VCaP (cell line): ENCODE measurements at regions not wholly inside any gene's neighbourhood (a gene's known extent, or its start where the extent isn't known, plus 50 kb on each side); places are given as distances from the start of the nearest gene placed in this dataset.

ENCODE experiments used
- H3K27ac ChIP-seq: fragments of 450-650 bp; 2 replicates; pipeline ENCODE4 v1.5.1; 2017
- TF ChIP-seq, protein P1 (sequence below): fragments of 450-650 bp; conservative IDR thresholded peaks from 2 replicates; pipeline ENCODE4 v1.5.1; 2017; ENCODE audit warnings: mild to moderate bottlenecking, moderate library complexity

DNA sequence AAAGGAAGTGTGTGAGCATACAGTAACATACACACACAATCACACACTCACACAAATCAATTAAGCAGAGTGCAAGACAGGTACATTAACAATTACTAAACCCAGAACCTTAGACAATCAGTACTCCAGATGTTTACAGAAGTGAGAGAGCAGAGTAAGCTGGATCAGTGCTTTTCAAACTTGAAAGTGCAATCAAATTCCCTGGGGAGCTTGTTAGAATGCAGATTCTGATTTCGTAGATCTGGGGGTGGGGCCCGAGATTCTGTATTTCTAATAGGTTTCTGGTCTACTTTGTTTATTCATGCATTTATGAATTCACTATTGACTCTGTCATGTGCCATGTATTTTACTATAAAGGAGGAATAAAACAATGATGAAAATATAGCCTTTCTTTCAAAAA, 179.6 kb upstream of the PHYHIPL start:
- TF ChIP-seq, protein P1, sequence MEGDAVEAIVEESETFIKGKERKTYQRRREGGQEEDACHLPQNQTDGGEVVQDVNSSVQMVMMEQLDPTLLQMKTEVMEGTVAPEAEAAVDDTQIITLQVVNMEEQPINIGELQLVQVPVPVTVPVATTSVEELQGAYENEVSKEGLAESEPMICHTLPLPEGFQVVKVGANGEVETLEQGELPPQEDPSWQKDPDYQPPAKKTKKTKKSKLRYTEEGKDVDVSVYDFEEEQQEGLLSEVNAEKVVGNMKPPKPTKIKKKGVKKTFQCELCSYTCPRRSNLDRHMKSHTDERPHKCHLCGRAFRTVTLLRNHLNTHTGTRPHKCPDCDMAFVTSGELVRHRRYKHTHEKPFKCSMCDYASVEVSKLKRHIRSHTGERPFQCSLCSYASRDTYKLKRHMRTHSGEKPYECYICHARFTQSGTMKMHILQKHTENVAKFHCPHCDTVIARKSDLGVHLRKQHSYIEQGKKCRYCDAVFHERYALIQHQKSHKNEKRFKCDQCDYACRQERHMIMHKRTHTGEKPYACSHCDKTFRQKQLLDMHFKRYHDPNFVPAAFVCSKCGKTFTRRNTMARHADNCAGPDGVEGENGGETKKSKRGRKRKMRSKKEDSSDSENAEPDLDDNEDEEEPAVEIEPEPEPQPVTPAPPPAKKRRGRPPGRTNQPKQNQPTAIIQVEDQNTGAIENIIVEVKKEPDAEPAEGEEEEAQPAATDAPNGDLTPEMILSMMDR: no peak
- no peak overlapping the region for H3K27ac ChIP-seq

DNA sequence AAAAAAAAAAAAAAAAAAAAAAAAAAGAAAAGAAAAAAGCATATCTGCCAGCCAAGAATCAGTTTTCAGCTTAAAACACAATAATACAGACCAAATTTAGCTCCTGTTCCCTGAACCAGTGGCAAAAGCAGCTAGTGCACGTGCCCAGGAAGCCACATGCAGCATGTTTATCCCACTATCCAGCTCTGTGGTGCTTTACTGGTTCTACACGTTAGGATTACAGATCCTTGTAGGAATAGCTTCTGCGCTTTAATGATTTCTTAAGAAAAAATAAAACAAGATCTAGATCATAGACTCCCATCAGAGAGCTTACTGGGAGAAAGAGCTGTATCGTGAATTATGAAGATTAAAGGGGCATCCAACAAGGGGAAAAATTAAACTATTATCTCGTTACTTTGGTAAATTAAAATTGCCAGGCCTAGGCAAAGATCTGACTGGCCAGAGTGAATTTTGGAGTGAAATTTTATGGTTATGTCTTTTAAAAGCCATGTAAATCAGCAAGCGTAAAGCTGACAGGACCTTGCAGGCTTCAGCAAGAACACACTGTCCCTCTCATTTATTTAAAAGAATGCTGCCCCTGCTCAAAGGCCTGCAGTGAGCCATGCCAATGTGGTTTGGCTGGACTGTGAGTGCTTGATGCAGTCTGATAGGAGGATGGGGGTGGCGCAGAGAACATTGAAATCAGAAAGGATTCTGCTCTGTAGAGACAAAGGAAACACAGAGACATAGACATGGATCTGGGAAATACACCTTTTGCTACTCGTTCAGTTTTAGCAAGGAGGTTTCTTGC, 177.3 kb upstream of the PHYHIPL start:
- H3K27ac ChIP-seq: peak overlapping the region; percentile 87
- TF ChIP-seq, protein P1: no peak

DNA sequence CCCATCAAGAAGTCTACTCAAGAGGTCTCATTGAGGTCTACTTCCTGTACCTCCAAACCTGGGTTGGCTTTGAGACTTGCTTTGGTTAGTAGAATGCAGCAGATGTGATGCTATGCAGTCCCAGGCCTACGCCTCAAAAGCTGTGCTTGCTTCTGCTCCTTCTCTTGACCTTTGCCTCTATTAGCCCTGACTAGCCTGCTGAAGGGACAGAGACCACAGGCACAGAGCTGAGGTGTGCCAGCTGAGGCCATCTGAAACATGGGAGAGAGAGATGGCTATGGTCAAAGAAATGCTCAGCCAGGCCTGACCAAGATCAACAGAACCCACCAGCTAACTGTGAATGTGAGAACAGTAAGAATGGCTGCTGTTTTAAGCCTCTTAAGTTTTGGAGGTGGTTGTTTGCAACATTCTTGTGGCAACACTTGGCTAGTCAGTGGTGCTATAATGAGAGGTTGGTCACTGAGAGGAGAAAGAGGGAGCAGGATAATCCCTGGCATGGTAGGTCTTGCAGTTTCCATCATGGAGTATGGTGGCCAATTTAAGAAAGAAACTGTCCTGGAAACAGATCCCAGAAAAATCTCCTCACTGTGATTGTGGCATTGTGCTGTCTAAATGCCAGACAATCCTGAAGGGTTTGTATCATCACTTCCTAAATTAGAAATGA, 176.1 kb upstream of the PHYHIPL start:
- TF ChIP-seq, protein P1: no peak
- peak overlapping the region; percentile 87 for H3K27ac ChIP-seq

DNA sequence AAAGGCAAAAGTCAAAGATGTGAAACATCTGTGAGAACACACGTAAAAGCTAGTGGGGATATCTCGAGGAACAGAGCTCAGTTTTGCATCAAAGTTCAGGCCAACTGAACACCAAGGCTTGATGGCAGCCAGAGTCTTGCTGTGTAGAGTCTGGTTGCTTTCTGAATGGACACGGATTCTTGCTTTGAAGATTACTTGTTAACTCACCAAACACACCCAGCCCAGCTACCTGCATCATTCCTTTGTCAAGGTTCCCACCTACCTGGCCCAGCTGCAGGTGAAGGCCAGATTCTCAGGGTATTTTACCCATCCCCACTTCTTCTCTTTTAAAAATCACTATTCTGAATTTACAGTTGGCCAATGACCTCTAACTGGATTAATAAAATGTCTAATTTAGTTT, 174.4 kb upstream of the PHYHIPL start:
- TF ChIP-seq, protein P1: no peak

DNA sequence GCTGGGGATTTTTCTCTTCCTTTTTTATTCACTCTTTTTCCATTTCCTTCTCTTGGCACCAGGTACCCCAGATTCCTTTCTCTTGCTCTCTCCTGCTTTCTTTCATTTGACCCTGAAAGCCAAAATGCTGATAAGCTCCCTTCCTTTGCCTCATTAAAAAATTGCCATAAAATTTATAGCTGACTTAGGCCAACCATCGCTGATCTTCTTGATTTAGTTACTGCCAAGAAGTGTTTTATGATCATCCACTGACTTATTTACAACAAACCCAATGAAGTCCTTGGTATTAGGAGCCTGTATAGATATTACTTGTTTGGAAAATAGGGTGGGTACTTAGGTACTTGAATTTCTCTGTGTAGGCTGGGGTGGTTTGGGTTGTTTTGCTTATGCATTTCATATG, 173.2 kb upstream of the PHYHIPL start:
- H3K27ac ChIP-seq: peak overlapping the region; percentile 83
- TF ChIP-seq, protein P1: no peak

More for the DNA sequence above, 174.4 kb upstream of the PHYHIPL start:
- H3K27ac ChIP-seq: peak overlapping the region; percentile 83; the same call in 1 of the 2 replicates

DNA sequence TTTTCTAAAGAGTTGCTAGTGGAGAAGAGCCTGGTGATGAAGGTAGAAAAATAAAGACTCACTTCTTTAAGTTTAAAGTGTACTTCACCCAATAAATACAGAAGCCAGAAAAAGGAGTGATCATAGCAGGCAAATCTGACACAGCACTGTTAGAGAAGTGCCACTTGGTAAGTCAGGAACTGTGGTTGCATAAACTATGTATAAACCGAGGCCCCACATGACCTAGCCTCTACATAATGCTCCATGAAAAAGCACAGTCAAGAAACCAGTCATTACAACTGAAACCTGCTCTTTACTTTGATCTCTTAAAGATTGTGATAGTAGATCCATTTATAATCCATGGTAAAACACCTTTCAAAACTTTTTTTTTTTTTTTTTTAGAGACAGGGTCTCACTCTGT, 172.1 kb upstream of the PHYHIPL start:
- H3K27ac ChIP-seq: peak overlapping the region; percentile 83
- TF ChIP-seq, protein P1: no peak

DNA sequence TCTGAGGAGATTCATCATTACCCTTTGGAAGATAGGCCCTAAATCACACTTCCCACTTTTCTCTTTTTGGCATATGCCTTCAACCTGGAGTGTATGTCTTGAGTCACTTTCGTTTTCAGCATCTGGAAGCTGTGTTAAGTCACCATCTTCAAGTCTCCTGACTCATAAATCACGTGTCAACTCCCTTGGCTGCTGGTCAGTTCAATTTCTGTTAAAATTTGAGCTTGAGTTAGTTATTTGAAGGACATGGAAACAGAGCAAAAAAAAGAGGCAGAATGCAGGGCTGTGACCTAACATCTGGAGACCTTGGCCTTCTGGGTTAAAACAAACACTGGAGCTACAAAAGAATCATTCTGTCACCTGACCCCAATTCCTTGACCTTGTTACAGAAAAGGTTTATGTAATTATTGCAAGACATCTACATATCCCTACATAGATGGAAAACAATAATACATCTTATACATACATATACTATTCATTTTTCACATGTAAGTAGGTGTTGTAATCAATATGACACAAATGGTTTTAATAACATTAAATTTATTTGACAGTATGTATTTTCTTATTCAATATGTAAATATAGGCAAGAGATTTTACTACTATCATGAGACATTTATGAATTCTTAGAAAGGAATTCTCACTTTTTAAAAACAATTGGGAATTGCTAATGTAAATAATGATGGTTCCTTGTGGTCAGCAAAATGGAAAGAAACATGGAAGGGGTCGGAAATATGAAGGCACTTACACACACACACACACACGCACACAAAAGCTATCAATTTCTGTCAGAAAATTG, 169.7 kb upstream of the PHYHIPL start:
- TF ChIP-seq, protein P1: no peak
- no peak overlapping the region for H3K27ac ChIP-seq
